Breast epithelium (tissue), 3 donors: ENCODE measurements at regions not wholly inside any gene's neighbourhood (a gene's known extent, or its start where the extent isn't known, plus 50 kb on each side); places are given as distances from the start of the nearest gene placed in this dataset.

Source experiments
- CTCF ChIP-seq, 3 donors: fragments of 450-650 bp; IDR thresholded peaks; one replicate each; pipeline ENCODE4 v1.5.1; 2016 to 2017; ENCODE audit warnings: antibody characterized with exemption in 3 of 3, mild to moderate bottlenecking in 3 of 3, moderate library complexity in 3 of 3
- POLR2AphosphoS5 ChIP-seq, 3 donors: sonication (generic); formaldehyde crosslinking; IDR thresholded peaks; one replicate each; pipeline ENCODE4 v1.6.1; 2017; ENCODE audit warnings: antibody characterized with exemption in 3 of 3

- TF ChIP-seq CTCF (IDR thresholded peaks at IDR 0.05) (no peak), POLR2AphosphoS5 (IDR thresholded peaks at IDR 0.05) (no peak)
Measured at GRCh38 chr2:67802291-67802690, 260.5 kb downstream of the C1D start.
